HG03575 (cell line): ENCODE measurements at regions not wholly inside any gene's neighbourhood (a gene's known extent, or its start where the extent isn't known, plus 50 kb on each side); places are given as distances from the start of the nearest gene placed in this dataset.

Source experiments
- ATAC-seq: cut with Tn5 transposase; IDR thresholded peaks from one replicate; pipeline ENCODE4 v1.9.1; 2021; ENCODE audit not compliant: unreplicated experiment, insufficient number of reproducible peaks, low FRiP score; ENCODE audit errors: extremely low read depth

GRCh38 chr15:69947394-69947793 is 150.3 kb downstream of the TLE3 start:
- no peak for ATAC-seq

- ATAC-seq = no peak
These were observed 148.2 kb downstream of the TLE3 start for GRCh38 chr15:69949485-69949884.

- ATAC-seq = no peak
These were observed 146.3 kb downstream of the TLE3 start for GRCh38 chr15:69951256-69951897.

- no peak for ATAC-seq
These were observed 145.7 kb downstream of the TLE3 start for GRCh38 chr15:69951898-69952555.

DNA sequence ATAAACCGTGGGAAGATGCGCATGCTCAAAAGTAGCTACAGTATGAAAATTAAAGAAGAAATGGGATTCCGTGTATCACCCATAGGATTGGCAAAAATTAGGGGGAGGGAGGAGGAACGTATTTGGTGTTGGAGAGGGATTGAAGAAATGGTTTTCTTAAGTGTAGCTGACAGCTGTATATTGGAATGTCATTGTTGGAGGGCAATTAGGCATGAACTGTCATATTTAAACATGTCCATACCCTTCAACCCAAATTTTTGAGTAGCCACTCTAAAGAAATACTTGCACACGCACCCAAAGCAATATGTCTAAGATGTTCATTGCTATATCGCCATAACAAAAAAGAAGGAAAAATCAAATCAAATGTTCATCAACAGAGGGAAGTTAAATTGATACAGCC is 144.7 kb downstream of the TLE3 start:
- no peak for ATAC-seq

GRCh38 chr15:69953816-69954215 is 143.9 kb downstream of the TLE3 start:
- no peak for ATAC-seq

DNA sequence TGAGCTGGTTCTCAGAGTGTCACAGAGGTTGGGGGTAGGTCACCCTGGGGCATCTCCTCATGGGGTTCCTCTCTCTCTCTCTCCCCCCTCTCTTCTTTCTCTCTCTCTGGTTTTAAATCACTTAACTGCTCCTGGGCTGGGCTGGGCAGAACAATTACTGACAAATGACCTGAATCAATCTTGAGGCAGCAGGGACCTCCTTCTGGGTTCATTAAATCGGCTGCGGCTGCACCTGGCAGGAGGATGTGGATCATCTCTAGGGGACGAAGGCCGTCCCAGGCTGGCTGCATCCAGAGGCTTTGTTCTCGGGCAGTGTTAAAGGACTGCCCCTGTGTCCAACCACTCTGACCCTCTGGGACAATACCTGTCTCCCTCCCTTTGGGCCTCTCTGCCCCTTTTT is 143.1 kb downstream of the TLE3 start:
- no peak for ATAC-seq

DNA sequence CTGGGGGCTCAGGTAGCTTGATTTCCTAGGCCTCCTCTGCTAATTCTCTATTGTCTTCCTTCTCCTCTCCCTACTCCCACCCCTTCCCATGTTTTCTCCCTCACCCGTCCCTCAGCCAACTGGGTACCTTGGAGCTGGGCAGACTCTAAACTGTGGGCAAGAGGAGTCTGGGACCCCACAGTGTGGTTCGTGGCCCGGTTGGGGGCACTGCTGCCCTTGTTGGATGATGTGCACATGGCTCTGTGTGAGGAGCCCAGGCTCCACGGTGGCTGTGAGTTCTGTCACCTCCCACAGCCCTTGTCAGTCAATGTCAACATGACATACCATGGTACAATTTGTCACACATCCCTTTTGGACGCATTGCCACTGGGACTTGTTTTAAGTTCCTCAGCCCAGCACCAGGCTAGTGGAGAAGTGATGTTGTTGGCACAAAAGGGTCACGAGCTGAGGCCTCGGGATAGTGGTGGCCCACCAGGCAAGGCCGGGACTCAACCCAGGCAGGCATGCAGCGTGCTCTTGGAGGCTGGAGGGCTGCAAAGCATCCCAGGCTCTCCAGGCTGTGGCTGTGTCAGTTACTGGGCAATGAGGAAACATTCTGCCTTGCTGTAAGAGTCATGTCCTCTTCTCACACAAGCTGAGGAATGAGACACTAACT is 142.3 kb downstream of the TLE3 start:
- ATAC-seq = no peak

- no peak for ATAC-seq
These were observed 141.3 kb downstream of the TLE3 start for GRCh38 chr15:69956417-69956816.

GRCh38 chr15:69957175-69957574 is 140.5 kb downstream of the TLE3 start:
- ATAC-seq = no peak

DNA sequence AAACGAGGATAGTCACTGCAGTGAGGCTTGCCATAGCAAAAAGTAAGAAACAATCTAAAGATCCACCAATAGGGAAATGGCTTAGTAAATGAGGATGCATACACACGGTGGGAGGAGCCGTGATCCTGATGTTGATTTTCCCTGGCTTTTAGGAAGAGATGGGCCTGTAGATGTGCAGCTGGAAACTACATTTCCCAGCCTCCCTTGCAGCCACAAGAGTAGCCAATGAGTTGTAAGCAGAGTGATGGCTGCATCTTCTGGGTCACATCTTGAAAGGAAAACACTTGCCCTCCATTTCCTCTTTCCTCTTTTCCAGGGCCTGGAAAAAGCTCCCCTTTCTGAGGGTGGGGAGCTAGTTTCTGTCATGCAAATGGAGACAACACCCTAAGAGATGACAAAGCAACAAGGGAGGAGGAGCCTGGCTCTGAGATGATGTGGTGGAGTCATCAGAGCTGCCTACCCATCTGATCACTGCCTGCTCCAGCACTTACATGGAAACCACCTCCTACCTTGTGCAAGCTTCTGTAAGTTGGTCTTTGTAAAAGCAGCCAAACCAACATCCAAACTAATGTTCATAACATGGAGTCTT is 139.1 kb downstream of the TLE3 start:
- no peak for ATAC-seq

GRCh38 chr15:69962561-69962960 is 135.2 kb downstream of the TLE3 start:
- ATAC-seq = no peak

GRCh38 chr15:69963385-69963784 is 134.3 kb downstream of the TLE3 start:
- no peak for ATAC-seq

GRCh38 chr15:69971771-69972170 is 125.9 kb downstream of the TLE3 start:
- no peak for ATAC-seq

- no peak for ATAC-seq
These were observed 125.3 kb downstream of the TLE3 start for GRCh38 chr15:69972436-69972835.

DNA sequence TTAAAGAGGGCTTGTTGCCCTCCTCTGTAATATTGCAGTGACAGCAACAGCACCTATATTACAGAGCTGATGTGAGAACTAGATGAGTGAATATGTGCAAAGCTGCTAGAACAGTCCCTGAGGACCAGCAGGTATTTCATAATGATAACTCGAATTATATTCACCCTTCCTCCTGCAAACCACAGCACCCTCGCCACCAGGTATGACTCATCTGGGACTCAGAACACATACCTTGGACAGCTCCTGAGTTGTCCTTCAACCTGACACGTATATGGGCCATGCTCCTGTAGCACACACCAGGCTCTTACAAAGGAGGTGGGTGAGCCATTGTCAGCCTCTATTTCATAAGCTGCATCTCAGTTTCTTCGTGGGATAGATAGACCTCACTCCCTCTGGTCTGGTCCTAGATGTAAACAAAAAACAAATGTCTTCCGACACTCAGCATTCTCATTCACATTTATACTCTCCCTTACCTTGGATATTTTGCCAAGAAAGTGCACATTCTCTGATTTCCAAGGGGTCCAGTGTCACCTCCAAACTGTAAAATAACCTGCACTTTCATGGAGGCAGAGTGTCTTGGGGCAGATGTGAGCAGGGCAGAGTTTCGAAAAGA is 124.5 kb downstream of the TLE3 start:
- no peak for ATAC-seq

GRCh38 chr15:69973880-69974279 is 123.8 kb downstream of the TLE3 start:
- no peak for ATAC-seq

DNA sequence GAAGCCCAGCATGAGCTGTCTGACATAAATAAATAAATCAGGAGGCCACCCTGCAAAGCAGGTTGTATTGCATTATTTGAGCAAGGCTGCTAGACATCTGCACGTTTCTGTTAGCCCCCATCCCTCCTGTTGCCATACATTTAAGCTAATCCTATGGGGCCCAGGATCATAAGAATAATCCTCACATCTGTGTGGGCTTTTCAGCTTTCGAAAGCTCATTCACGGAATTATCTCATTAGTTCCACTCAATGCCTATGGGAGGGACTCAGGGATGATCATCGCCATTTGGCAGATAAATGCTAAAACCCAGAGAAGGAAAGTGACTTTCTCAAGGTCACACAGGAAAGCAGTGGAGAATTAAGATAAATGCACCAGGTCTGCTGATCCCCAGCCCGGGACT is 123.4 kb downstream of the TLE3 start:
- no peak for ATAC-seq

DNA sequence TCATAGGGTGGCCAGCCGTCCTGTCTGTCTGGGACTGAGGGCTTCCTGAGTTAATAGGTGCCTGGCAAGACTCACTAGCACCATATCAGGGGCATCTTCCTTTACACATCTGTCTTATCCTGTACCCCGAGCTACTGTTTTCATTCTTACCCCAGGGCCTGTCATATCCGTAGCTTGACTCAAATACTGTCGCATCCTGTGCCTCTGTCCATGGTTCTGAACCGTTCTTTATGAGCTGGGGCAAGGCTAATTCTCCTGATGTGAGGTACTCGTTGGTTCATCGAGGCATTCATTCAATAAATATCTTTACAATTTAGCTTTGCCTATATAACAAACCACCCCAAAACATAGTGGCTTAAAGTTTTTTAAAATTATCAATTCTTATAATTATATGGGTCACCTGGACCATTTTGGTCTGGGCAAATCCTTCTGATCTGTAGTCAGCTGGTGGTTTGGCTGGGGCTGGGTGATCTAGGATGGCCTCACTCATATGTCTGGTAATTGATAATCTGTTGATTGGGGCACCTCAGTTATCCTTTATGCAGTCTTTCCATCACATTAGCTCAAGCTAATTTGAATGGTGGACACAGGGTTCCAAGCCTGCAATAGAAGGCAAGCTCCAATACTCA is 121.2 kb downstream of the TLE3 start:
- ATAC-seq = no peak
